UCSD-AML1 (cell line): ENCODE measurements at regions not wholly inside any gene's neighbourhood (a gene's known extent, or its start where the extent isn't known, plus 50 kb on each side); places are given as distances from the start of the nearest gene placed in this dataset.
"Not testable (repeated sequence)": the region's sequence is repeated elsewhere in the genome, so short reads cannot be mapped to it uniquely, and the experiment has no call there.

Experiments used
- DNase-seq: peaks from one replicate; lab custom pipeline; 2025; ENCODE audit not compliant: unreplicated experiment; lab: John Stamatoyannopoulos, UW

GRCh38 chr5:152688561-152689249 lies 283.6 kb upstream of the NMUR2 start:
- no peak for DNase-seq

DNA sequence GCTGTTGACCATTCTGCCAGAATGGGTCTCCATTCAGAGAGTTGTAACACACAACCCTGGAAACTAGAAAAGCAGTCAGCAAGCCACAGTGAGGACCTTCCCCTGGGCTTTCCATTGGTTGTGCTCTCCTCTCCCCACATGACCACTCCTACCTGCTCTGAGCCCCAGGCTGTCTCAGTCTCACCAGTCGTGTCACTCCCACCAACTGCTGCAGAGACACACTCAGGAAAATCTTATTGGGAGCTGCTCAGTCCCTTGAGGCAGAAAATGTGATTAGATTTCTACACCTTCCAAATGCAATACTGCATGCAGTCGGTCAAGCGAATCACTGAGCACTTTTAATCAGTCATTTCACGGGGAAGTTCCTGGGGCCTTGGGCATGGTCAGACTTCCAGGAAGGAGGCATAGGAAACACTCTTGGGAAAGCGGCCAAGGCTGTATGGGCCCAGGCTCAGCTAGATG lies 284.2 kb upstream of the NMUR2 start:
- DNase-seq: no peak

DNA sequence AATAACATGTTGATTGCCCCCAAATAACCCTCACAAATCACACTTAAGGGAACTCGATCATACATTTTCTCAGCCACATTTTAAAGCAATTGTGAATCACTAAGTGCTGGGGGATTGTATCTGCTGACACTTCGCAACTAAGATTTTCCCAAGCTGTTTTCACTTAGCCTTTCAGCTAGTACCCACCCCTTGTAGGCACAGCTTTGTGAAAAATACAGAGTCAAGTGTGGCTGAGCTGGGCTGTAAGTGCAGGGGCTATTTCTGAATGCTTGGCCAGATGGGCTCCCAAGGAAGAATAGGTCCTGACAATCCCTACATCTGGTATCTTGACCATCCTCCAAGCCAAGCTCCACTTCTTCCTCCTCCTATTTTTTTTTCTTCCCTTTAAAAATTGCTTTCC lies 289.2 kb upstream of the NMUR2 start:
- DNase-seq: no peak

- no peak for DNase-seq
Observed at GRCh38 chr5:152701305-152701949, 296.3 kb upstream of the NMUR2 start.

- no peak for DNase-seq
Observed at GRCh38 chr5:152704286-152704685, 299.2 kb upstream of the NMUR2 start.

DNA sequence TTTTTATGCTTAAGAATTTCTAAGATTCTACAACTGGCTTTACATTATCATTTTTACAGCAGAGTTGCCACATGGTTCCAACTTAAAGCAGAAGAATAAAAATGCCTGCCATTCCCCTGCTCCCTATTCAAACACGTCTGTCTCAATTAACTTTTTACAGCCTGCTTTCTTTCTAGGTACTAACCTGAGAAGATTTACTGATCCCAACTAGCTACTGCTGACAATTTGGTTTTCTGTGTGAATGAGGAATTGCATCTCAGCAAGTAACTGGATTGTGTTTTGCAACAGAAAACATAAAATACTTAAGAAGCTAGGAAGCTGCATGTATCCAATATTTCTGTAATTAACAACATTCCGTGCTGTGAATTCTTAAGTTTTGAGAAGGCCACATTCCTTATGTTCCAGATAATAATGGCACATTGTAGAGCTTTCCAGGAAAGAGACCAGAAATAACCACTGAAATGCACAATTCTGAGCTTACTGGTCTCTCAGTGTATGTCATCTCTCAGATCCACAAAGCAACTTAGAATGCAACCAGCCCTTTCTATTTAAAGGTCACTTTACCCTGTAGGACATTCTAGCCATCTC lies 306.8 kb upstream of the NMUR2 start:
- no peak for DNase-seq

DNA sequence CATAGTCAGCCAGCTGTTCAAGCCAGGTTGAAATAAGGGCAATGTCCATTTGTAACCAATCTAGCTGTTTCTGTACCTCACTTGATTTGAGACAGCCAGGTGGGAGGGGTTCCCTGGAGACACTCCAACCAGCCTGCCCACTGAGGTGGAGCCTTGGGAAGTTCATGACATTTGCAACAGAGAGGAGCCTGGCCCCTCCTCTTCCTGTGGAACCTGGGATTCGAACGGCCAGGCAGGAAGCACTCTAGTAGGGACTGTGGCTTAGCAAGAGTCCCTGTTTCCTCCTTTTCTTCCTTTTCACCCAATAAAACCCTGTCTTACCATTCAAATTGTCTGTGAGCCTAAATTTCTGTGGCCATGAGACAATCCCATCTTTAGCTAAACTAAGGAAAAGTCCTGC lies 312.3 kb upstream of the NMUR2 start:
- DNase-seq: peak; percentile 7

DNA sequence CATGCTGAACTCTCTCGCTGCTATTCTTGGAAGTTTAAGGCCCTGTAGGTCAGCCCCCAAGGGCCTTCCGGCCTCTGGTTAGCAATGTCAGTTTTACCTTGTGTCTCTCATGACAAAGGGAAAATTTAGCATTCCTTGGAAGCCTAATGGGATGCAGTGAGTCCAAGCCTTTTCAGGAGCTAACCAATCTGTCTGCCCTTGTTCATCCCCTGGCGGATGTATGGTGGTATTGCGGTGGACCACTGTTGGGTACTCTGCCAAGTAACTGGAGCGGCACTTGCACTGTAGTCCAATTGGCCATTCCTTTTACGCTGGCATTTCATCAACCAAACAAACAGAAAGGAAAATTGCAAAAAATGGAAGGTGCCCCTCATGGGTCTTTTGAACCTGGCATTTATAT lies 318.4 kb upstream of the NMUR2 start:
- DNase-seq: no peak

DNA sequence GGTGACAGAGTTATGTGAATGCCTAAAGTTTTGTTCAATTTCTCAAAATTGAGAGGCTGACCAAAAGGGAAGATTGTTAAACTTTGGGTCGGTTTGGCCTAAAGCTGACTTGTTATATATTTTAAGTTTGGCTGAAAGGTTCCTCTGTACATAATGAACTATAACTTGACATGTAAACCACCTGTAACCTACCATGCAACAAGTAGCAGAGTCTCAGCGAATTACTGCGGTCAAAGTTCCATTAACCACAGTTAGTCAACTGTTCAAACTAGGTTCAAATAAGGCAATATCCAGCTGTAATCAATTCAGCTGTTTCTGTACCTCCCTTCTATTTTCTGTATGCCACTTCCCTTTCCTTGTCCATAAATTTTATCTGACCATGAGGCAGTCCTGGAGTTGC lies 325.1 kb upstream of the NMUR2 start:
- no peak for DNase-seq

DNA sequence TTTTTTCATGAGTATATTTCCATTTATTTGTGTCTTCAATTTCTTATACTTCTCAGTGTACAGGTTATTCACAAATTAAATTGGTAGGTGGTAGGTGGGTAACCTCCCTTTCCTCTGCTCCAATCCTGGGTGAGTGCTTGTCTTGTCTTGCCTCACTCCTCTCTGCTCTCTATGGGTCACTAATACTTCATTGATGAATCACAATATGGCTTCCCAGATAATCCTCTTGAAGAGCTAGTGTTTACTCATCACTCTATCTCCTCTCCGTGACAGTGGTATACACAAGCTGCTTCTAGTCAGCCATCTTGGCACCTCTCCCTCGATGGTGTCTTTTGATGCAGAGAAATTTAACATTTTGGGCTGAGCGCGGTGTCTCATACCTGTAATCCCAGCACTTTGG lies 331.8 kb upstream of the NMUR2 start:
- no peak for DNase-seq

- no peak for DNase-seq
Observed at GRCh38 chr5:152739916-152740315, 334.8 kb upstream of the NMUR2 start.

DNA sequence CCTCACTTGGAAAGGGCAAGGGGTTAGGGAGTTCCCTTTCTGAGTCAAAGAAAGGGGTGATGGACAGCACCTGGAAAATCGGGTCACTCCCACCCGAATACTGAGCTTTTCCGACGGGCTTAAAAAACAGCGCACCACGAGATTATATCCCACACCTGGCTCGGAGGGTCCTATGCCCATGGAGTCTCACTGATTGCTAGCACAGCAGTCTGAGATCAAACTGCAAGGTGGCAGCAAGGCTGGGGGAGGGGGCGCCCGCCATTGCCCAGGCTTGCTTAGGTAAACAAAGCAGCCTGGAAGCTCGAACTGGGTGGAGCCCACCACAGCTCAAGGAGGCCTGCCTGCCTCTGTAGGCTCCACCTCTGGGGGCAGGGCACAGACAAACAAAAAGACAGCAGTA lies 336.0 kb upstream of the NMUR2 start:
- not testable (repeated sequence) for DNase-seq

DNA sequence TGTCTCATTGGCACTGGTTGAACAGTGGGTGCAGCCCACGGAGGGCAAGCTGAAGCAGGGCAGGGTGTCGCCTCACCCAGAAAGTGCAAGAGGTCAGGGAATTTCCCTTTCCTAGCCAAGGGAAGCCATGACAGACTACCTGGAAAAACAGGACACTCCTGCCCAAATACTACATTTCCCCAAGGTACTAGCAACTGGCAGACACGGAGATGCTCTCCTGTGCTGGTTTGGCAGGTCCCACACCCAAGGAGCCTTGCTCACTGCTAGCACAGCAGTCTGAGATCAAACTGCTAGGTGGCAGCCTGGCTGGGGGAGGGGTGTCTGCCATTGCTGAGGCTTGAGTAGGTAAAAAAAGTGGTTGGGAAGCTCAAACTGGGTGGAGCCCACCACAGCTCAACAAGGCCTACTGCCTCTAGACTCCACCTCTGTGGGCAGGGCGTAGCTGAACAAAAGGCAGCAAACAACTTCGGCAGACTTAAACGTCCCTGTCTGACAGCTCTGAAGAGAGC lies 382.7 kb upstream of the NMUR2 start:
- DNase-seq: not testable (repeated sequence)

DNA sequence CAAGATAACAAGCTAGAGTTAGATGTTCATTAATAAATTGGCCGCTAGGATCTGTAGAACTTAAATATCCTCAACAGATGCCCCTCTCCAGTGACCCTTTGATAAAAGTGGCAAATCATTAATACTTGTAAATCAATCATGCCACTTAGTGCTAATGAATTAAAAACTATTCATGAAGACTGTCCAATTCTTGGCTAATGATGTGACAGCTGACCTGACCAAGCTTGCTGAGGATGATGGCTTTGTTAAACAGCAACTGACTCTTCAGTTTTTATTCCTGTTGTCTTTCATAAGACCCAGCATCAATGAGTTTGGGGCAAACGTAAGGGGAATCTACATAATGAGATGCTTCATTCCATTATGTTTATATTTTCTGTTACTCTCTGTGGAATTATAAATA lies 396.8 kb upstream of the NMUR2 start:
- DNase-seq: no peak

GRCh38 chr5:152804179-152804578 lies 399.1 kb upstream of the NMUR2 start:
- no peak for DNase-seq

DNA sequence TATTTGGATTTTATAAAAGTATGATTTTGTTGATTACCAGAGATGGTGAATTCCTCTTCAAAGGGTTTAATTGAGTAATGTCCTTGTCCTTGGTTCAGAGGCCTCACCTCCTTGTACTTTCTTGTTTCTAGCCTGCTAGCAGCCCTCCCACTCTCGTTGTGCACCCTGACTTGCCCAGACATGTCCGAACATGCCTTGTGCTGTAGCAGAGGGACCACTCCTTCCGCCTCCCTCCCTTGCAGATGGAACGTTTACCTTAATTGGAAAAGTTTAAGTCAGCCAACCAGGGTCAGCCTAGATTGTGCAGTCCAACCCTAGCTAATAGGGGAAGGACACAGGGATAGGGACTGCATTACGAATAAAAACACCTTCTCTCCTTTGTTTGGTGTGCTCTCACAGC lies 406.9 kb upstream of the NMUR2 start:
- DNase-seq: no peak

DNA sequence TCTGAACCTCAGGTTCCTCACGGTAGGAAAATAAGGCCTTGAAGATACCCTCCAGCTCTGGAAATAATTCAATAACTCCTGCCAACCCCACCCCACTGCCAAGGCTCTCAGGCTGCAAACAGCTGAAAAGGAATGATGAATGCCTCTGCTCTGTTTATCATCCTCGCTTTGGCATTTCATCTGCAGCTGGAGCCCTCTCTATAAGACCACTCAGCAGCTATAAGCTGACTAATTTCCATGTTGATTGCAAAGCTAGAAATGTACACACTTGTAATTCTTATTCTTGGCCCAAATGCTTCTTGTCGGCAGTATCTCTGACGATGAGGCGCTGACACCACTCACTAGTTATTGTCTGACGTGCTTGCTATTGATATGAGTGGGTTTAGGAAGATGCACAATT lies 408.4 kb upstream of the NMUR2 start:
- DNase-seq: no peak

GRCh38 chr5:152819891-152820290 lies 414.8 kb upstream of the NMUR2 start:
- no peak for DNase-seq

- DNase-seq: no peak
Observed at GRCh38 chr5:152824316-152824715, 419.2 kb upstream of the NMUR2 start.

GRCh38 chr5:152838241-152838786 lies 433.2 kb upstream of the NMUR2 start:
- no peak for DNase-seq

GRCh38 chr5:152844713-152845112 lies 439.6 kb upstream of the NMUR2 start:
- no peak for DNase-seq

DNA sequence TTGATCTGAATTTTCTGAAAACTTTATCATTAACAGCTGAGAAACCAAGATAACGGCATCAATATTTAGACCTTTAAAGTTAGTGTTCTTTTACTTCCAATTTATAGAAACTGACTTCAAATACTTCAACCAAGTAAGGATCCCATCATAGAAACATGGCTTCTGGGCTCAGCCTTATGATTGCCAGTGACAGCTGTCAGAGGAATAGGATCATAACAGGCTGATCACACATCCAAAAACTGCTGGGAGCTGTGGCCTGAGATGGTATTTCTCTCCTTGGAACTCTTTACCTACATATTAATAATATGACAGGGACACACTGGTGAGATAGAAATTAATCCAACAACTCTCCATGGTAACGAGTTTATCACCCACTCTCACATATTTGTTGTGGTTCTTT lies 448.3 kb upstream of the NMUR2 start:
- DNase-seq: no peak
